Fibroblast of pulmonary artery (primary cell): ENCODE measurements at regions not wholly inside any gene's neighbourhood (a gene's known extent, or its start where the extent isn't known, plus 50 kb on each side); places are given as distances from the start of the nearest gene placed in this dataset.
"Not testable (repeated sequence)": the region's sequence is repeated elsewhere in the genome, so short reads cannot be mapped to it uniquely, and the experiment has no call there.

Experiments
- DNase-seq: peaks from one replicate; pipeline ENCODE4 v3.0.0-alpha.2; 2010; ENCODE audit warnings: low read depth
- H3K4me3 ChIP-seq: replicated peaks from 2 replicates; pipeline ENCODE4 v1.5.1; 2011; ENCODE audit warnings: low read depth, mild to moderate bottlenecking, control low read depth, low read length, moderate library complexity
- TF ChIP-seq, protein P1 (sequence below): IDR thresholded peaks from 2 replicates; pipeline ENCODE4 v1.5.1; 2011; ENCODE audit warnings: mild to moderate bottlenecking, control low read depth, low read length, inconsistent platforms; ENCODE audit errors: missing control alignments

GRCh38 chr11:105372206-105372605 is 232.6 kb upstream of the CARD18 start:
- no peak for DNase-seq
- TF ChIP-seq, protein P1, sequence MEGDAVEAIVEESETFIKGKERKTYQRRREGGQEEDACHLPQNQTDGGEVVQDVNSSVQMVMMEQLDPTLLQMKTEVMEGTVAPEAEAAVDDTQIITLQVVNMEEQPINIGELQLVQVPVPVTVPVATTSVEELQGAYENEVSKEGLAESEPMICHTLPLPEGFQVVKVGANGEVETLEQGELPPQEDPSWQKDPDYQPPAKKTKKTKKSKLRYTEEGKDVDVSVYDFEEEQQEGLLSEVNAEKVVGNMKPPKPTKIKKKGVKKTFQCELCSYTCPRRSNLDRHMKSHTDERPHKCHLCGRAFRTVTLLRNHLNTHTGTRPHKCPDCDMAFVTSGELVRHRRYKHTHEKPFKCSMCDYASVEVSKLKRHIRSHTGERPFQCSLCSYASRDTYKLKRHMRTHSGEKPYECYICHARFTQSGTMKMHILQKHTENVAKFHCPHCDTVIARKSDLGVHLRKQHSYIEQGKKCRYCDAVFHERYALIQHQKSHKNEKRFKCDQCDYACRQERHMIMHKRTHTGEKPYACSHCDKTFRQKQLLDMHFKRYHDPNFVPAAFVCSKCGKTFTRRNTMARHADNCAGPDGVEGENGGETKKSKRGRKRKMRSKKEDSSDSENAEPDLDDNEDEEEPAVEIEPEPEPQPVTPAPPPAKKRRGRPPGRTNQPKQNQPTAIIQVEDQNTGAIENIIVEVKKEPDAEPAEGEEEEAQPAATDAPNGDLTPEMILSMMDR = no peak
- no peak overlapping the region for H3K4me3 ChIP-seq

DNA sequence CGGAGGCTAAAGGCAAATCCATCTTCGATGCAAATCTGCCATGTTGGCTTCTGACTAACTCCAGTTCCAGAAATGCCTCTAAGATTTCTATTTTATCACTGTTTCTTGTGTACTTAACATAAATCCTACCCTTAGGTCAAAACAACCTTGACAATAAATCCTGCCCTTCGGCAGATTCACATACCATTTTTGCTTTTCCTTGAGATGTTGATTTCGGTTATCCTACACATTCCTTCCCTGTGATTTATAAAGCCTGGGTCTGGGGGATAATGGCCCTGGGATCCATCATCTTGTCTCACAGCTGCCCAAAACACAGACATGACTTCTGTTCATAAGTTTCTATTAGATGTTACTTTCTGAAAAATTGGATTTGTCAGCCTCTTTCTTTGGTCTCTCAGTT is 231.7 kb upstream of the CARD18 start:
- H3K4me3 ChIP-seq = no peak overlapping the region
- DNase-seq = no peak
- TF ChIP-seq, protein P1 = no peak

GRCh38 chr11:105368711-105369110 is 229.1 kb upstream of the CARD18 start:
- DNase-seq = peak; percentile 7
- TF ChIP-seq, protein P1 = no peak
- no peak overlapping the region for H3K4me3 ChIP-seq

- TF ChIP-seq, protein P1 = no peak
These were observed 227.6 kb upstream of the CARD18 start for GRCh38 chr11:105367129-105367528.

DNA sequence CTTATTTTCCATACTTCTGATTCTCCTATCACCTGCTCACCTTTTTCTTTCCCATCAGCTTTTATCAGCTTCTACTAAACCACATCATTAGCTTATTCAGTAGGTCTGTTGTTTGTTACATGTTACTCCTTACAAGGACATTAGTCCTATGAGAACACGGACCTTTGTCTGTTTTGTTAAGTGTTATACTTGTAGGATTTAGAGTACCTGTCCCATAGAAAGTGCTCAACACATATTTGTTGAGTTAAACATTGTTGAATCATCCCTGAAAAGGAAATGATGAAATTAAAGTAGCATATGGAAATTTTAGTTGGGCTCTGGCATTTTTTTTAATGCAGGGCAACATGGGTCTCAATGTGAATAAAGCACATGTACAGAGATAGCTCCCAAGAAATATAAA is 222.1 kb upstream of the CARD18 start:
- H3K4me3 ChIP-seq = no peak overlapping the region
- TF ChIP-seq, protein P1 = no peak
- DNase-seq = no peak

More at GRCh38 chr11:105367129-105367528, 227.6 kb upstream of the CARD18 start:
- no peak overlapping the region for H3K4me3 ChIP-seq
- DNase-seq = no peak

DNA sequence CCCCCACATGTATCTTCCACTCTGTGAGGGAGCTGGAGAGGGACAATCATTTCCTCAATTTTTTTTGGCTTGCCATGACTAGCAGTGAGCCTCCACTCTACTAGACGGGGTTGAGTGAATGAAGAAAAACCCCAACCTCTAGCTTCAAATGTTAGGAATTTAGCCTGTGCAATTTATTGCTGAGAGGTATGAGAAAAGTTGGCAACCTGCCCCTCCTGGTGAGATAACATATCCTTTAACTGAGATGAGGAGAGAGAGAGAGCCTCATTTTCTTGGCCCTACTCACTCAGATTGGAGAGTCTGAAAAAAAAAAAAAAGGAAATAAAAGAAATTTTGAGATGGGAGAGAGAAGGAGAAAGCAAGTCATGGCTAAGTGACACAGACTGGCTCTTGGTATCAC is 218.2 kb upstream of the CARD18 start:
- TF ChIP-seq, protein P1 = no peak
- no peak overlapping the region for H3K4me3 ChIP-seq
- peak; percentile 71 for DNase-seq

DNA sequence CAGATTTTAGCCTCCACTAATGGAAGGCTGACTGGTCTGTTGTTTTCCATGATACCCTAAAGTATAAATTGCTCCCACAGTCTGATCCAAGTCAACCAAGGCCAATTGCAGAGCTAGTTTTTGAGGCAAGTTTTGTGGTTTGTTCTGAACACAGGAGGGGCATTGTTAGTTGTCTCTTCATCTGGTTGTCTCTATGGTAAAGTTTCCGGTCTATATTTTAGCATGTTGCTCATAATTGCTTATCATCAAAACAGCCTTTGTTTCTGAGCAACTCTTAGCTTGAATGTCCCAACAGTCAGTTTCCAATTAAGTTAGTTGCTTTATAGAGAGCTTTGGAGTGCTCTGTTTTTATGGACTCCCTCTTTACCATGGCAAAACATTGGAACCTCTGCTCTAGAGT is 217.6 kb upstream of the CARD18 start:
- H3K4me3 ChIP-seq = no peak overlapping the region
- DNase-seq = no peak
- TF ChIP-seq, protein P1 = no peak

GRCh38 chr11:105349867-105350266 is 210.3 kb upstream of the CARD18 start:
- DNase-seq = not testable (repeated sequence)

More at GRCh38 chr11:105349867-105350266, 210.3 kb upstream of the CARD18 start:
- not testable (repeated sequence) for H3K4me3 ChIP-seq
